SJCRH30 (cell line): ENCODE measurements at regions not wholly inside any gene's neighbourhood (a gene's known extent, or its start where the extent isn't known, plus 50 kb on each side); places are given as distances from the start of the nearest gene placed in this dataset.

Experiments
- DNase-seq, 2 experiments: peaks; one replicate each; pipeline ENCODE4 v3.0.0-alpha.2; 2015 to 2020
- H3K27ac ChIP-seq: fragments of 250-450 bp; sonication (Bioruptor Pico); 2 replicates; pipeline ENCODE4 v1.5.1; 2020; ENCODE audit warnings: mild to moderate bottlenecking, moderate library complexity
- H3K27me3 ChIP-seq: fragments of 250-450 bp; sonication (Bioruptor Pico); 2 replicates; pipeline ENCODE4 v1.5.1; 2020; ENCODE audit warnings: mild to moderate bottlenecking, moderate library complexity
- H3K36me3 ChIP-seq: fragments of 250-450 bp; sonication (Bioruptor Pico); 2 replicates; pipeline ENCODE4 v1.5.1; 2020; ENCODE audit warnings: mild to moderate bottlenecking, moderate library complexity
- H3K4me1 ChIP-seq: fragments of 250-450 bp; sonication (Bioruptor Pico); 2 replicates; pipeline ENCODE4 v1.5.1; 2020; ENCODE audit warnings: mild to moderate bottlenecking, moderate library complexity
- H3K4me3 ChIP-seq: fragments of 250-450 bp; sonication (Bioruptor Pico); 2 replicates; pipeline ENCODE4 v1.5.1; 2020; ENCODE audit warnings: mild to moderate bottlenecking, moderate library complexity
- H3K9me3 ChIP-seq: fragments of 250-450 bp; sonication (Bioruptor Pico); replicated peaks from 2 replicates; pipeline ENCODE4 v1.5.1; 2020; ENCODE audit warnings: mild to moderate bottlenecking, moderate library complexity

DNA sequence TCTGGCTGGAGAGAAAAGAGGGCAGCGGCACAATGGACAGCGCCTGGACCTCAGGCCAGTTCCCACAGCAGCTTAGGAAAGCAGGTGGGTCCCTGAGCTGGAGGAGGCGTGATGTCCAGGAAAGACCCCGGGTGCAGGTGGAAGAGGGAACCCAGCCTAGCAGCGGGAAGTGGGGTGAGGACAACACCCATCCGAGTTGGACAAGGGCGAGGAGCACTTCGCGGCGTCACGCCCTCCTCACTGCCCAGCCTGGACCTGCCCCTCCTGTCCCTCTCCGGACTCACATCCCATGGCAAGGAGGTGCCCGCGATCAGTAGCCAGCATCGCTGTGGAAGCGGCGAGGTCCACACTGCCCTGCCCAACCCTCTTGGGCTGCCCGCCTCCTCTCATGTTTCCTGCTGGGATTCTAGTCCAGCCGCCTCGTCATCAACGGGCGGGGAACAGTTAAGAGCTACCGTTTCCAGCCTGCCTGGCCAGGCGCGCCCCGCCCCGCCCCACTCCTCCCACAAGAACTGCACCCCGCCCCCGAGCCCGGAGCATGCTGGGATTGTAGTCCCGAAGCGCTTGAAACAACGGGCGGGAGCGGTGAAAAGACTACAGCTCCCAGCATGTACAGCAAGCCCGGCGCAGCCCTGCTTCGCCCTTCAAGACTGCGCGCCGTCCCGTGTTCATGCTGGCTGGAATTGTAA lies 930.6 kb upstream of the ZNF722 start:
- H3K27ac ChIP-seq, result no peak overlapping the region
- no peak overlapping the region for H3K4me3 ChIP-seq
- H3K9me3 ChIP-seq, result no peaks in the 10 kb centered on the region
- H3K36me3 ChIP-seq, result no peaks in the 10 kb centered on the region
- no peaks in the 10 kb centered on the region for H3K4me1 ChIP-seq
- H3K27me3 ChIP-seq, result no peaks in the 10 kb centered on the region
- DNase-seq, result no peak

DNA sequence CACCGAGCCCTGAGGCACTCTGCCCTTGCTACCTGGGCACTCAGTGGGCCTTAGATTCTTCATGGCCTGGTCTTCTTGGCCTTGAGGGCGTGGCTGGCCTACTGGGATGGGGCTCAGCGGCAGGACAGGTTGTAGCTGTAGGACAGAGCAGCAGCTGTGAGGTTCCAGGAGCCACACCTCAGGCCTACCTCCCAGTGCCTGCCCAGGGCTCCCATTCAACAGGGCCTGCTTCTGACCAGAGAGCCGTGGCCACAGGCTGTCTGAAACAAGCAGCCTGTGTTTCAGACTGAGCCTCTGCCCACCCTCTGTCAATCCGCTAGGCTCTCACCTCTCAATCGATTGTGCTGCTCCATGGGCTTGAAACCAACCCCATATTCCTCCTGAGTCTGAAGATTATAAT lies 928.0 kb upstream of the ZNF722 start:
- no peaks in the 10 kb centered on the region for H3K27me3 ChIP-seq
- no peak overlapping the region for H3K27ac ChIP-seq
- DNase-seq, result no peak
- no peaks in the 10 kb centered on the region for H3K9me3 ChIP-seq
- no peaks in the 10 kb centered on the region for H3K4me1 ChIP-seq
- no peaks in the 10 kb centered on the region for H3K36me3 ChIP-seq
- H3K4me3 ChIP-seq, result no peak overlapping the region

DNA sequence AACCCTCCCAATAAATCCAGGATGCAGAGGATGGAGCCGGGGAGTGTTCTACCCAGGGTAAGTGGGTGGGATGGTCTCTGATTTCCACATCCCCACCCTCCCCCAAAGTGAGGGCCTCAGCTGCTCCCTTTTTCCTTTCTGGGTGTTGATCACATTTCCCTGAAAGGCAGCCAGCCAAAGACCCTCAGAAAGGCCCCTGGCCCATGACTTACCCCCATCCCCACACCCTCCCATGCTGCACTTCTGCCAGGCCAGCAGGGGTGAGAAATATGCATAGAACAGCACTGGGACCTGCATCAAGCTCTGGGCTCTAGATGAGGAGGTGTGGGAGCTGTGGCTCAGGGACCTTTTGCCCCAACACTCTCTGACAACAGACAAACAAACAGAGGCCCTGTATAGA lies 927.3 kb upstream of the ZNF722 start:
- no peak for DNase-seq
- H3K36me3 ChIP-seq, result no peaks in the 10 kb centered on the region
- no peaks in the 10 kb centered on the region for H3K27me3 ChIP-seq
- no peaks in the 10 kb centered on the region for H3K9me3 ChIP-seq
- no peak overlapping the region for H3K27ac ChIP-seq
- H3K4me3 ChIP-seq, result no peak overlapping the region
- H3K4me1 ChIP-seq, result no peaks in the 10 kb centered on the region

DNA sequence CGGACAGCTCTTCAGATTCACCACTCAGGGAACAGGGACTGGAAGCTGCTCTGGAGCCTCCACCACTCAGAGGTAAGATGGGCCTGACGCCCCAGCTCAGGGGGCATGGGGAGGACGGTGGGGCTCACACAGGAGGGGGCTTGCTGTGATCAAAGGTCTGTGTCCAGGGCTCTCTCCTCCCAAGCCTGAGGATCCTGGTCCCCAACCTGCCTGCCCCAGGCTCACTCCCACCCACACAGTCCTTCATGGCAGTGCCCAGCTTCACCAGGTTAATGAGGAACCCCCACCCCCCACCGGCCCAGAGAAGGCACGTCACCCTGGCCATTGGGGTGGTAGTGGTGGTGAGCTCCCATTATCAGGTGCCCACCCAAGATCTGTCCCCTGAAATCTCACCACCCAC lies 926.7 kb upstream of the ZNF722 start:
- Histone ChIP-seq H3K9me3 (no peaks in the 10 kb centered on the region), H3K4me1 (no peaks in the 10 kb centered on the region), H3K27ac (no peak overlapping the region), H3K27me3 (no peaks in the 10 kb centered on the region), H3K36me3 (no peaks in the 10 kb centered on the region), H3K4me3 (no peak overlapping the region)
- no peak for DNase-seq

DNA sequence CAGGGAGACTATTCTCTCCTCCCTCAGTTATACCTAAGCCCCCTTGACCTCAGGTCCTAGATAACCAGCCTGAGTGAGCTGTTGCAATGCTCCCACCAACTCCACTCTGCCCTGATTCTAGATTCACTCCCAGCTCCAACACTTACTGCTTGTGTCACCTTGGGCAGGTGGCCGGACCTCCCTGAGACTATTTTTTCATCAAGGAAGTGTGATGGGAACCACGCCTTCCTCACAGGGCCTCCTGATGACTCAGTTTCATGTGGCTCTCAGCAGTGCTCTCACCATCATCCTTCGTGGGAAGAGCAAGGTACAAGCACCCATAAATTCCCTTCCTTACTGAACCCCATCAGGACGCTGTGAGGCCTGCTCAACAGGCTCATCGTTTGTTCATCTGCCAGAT lies 925.8 kb upstream of the ZNF722 start:
- H3K27ac ChIP-seq, result no peak overlapping the region
- no peaks in the 10 kb centered on the region for H3K4me1 ChIP-seq
- no peaks in the 10 kb centered on the region for H3K36me3 ChIP-seq
- H3K27me3 ChIP-seq, result no peaks in the 10 kb centered on the region
- DNase-seq, result no peak
- no peaks in the 10 kb centered on the region for H3K9me3 ChIP-seq
- no peak overlapping the region for H3K4me3 ChIP-seq

DNA sequence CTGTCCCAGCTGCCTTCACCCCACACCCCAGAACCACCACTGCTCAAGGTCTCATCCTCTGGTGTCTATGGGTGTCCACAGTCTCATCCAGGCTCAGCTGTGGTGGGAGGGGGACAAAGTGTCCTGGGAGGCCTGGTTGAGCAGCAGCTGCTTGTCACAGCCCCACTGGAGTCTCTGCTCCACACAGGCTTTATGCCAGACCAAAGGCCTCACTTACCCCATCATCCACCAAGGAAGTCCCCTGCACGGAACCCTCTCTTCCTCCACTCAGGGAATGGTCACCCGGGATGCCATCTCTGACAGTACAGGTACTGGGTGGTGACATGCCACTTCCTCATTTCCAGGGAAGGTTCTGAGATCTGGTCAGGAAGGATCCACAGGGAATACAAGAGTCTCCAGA lies 925.4 kb upstream of the ZNF722 start:
- Histone ChIP-seq H3K9me3 (no peaks in the 10 kb centered on the region), H3K36me3 (no peaks in the 10 kb centered on the region), H3K27ac (no peak overlapping the region), H3K4me1 (no peaks in the 10 kb centered on the region), H3K4me3 (no peak overlapping the region), H3K27me3 (no peaks in the 10 kb centered on the region)
- DNase-seq, result no peak

DNA sequence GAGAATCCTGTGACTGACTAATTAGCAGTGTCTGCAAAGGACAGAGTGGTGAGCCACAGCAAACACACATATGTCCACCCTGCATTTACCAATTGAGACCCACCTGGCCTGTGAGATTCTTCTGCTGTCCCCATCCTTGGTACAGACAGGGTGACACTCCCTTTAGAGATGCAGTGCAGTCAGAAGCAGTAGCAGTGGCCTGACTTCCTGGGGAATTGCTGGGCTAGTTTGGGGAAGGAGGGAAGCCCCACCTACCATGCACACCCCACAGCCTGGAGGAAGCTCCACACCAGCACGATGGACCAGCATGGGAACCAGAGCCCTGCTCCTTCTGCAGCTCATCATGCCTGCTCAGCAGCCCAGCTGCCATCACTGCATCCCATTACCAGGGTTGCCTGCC lies 924.9 kb upstream of the ZNF722 start:
- no peaks in the 10 kb centered on the region for H3K27me3 ChIP-seq
- H3K9me3 ChIP-seq, result no peaks in the 10 kb centered on the region
- H3K4me1 ChIP-seq, result no peaks in the 10 kb centered on the region
- no peak overlapping the region for H3K27ac ChIP-seq
- no peak for DNase-seq
- no peak overlapping the region for H3K4me3 ChIP-seq
- no peaks in the 10 kb centered on the region for H3K36me3 ChIP-seq

DNA sequence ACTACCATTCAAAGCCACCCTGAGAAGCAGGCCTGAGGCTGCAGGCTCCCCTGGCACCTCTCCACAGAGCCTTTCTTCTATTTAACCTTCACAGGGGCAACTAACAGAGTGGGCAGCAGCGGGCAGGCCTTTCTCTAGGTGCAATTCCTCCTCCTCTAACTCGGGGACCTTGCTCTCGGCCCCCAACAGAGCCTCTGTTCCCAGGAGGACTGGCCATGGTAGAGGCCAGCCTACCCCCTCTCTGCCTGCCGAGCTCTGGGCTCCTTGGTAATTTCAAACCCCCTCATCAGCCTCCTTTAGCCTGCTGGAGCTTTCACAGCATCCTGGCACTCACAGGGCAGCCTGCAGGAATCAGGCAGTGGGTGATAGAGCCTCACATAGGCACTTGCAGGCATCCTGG lies 920.8 kb upstream of the ZNF722 start:
- Histone ChIP-seq H3K4me3 (no peak overlapping the region), H3K27me3 (no peaks in the 10 kb centered on the region), H3K9me3 (no peaks in the 10 kb centered on the region), H3K4me1 (no peaks in the 10 kb centered on the region), H3K27ac (no peak overlapping the region), H3K36me3 (no peaks in the 10 kb centered on the region)
- no peak for DNase-seq

DNA sequence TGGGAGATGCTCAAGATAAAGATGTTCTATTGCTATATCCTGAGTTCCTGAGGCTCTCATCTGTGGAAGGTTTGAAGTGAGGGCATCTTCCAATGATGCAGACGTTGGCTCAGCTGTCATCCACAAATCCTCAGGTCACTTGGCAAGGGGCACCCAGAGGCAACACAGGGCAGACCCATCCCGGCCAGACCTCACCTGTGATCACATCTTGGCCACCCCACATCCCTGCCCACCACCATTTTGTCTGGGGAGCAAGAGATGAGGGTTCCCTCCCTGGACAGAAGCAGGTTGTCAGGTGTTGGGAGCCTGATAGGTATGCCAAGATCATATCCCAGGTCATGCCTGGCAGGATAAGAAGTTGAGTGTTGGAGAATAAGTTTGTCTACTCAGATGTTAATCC lies 918.2 kb upstream of the ZNF722 start:
- no peaks in the 10 kb centered on the region for H3K4me1 ChIP-seq
- DNase-seq, result no peak
- no peaks in the 10 kb centered on the region for H3K9me3 ChIP-seq
- no peaks in the 10 kb centered on the region for H3K36me3 ChIP-seq
- H3K27ac ChIP-seq, result no peak overlapping the region
- H3K27me3 ChIP-seq, result no peaks in the 10 kb centered on the region
- no peak overlapping the region for H3K4me3 ChIP-seq

DNA sequence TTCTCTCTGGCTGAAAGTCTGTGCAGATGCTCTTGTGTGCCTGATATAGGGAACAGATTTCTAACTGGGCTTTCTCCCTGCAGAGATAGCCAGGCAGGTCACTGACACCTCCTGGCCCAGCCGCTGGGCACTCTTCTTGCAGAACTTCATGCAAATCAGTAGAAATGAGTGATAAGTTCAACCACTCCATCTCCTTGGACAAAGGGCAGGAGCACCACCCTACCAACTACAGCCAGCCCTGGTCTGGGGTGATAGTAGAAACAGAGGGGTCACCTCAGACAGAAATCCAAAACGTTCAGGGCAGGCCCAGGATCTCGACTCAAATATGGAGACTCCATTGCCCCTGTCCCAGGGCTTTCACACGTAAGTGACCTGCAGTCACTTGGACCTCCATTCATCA lies 917.8 kb upstream of the ZNF722 start:
- Histone ChIP-seq H3K4me1 (no peaks in the 10 kb centered on the region), H3K27me3 (no peaks in the 10 kb centered on the region), H3K36me3 (no peaks in the 10 kb centered on the region), H3K4me3 (no peak overlapping the region), H3K9me3 (no peaks in the 10 kb centered on the region), H3K27ac (no peak overlapping the region)
- DNase-seq, result no peak

DNA sequence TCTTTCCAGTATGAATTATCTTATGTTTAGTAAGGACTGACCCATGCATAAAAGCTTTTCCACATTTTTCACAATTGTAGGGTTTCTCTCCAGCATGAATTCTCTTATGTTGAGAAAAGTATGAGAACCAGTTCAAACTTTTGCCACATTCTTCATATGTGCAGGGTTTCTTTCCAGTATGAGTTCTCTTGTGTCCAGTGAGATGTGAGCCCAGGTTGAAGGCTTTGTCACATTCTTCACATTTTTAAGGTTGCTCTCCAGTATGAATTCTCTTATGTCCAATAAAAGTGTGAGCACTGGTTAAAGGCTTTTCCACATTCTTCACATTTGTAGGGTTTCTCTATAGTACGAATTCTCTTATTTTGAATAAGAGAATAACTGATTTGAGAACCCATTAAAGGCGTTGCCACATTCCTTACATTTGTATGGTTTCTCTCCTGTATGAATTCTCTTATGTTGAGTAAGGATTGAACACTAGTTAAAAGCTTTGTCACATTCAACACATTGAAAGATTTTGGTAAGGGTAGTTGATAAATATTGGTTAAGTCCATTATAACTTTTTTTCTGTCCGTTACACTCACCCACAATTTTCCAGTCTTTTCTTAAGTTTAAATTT lies 911.0 kb upstream of the ZNF722 start:
- no peak overlapping the region for H3K4me3 ChIP-seq
- H3K27me3 ChIP-seq, result no peaks in the 10 kb centered on the region
- H3K9me3 ChIP-seq, result peaks cover 15% of the 10 kb centered on the region
- no peaks in the 10 kb centered on the region for H3K36me3 ChIP-seq
- no peak overlapping the region for H3K27ac ChIP-seq
- no peak for DNase-seq
- no peaks in the 10 kb centered on the region for H3K4me1 ChIP-seq

DNA sequence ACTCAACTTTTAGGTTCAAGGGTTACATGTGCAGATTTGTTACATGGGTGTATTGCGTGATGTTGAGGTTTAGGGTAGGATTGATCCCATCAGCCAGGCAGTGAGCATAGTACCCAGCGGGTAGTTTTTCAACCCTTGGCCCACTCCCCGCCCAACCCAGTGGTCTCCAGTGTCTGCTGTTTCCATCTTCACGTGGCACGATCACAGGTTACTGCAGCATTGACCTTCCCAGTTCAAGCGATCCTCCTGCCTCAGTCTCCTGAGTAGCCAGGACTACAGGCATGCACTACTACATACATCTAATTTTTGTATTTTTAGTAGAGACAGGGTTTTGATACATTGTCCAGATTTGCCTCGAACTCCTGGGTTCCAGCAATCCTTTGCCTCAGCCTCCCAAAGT lies 905.7 kb upstream of the ZNF722 start:
- no peak for DNase-seq
- no peaks in the 10 kb centered on the region for H3K4me1 ChIP-seq
- peaks cover 11% of the 10 kb centered on the region for H3K9me3 ChIP-seq
- no peak overlapping the region for H3K27ac ChIP-seq
- H3K36me3 ChIP-seq, result no peaks in the 10 kb centered on the region
- H3K27me3 ChIP-seq, result no peaks in the 10 kb centered on the region
- no peak overlapping the region for H3K4me3 ChIP-seq

DNA sequence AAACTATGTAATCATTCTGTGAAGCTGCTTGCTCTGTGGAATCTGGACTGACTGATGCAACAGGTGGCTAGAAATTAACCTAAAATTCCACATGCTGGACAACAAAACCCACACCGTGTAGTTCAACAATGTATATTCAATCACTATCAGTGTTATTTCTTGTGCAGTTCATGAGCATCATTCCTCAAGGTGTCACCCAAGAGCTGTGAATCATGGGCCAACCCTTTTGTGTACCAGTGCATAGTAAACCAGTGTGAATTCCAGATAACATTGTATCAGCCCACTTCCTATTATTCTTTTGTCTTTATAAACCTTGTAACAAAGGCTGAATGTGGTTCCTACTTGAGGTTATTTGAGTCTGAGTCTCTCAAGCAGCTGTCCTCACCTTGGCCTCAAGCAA lies 905.2 kb upstream of the ZNF722 start:
- no peaks in the 10 kb centered on the region for H3K4me1 ChIP-seq
- peaks cover 6% of the 10 kb centered on the region for H3K9me3 ChIP-seq
- H3K4me3 ChIP-seq, result no peak overlapping the region
- peak in 1 of 2 experiments; percentile 11 for DNase-seq
- no peaks in the 10 kb centered on the region for H3K36me3 ChIP-seq
- no peaks in the 10 kb centered on the region for H3K27me3 ChIP-seq
- H3K27ac ChIP-seq, result no peak overlapping the region

DNA sequence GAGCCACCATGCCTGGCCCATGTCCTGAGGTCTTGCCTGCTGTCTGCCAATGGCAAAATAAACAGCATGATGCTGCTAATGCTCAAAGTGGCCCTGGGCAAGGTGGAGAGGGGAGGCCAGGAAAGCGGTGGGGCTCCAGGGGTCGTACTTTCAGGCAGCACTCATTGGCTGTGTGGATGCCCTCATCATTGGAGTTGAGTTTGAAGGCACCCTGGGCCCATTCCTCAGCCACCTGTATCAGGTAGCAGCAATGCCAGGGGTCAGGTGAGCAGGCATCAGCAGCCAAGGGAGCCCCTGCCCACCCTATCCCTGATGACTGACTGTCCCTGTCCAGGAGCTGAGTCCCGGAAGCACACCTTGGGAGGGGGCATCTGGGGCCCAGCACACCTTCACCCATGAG lies 902.5 kb upstream of the ZNF722 start:
- H3K27ac ChIP-seq, result no peak overlapping the region
- DNase-seq, result no peak
- no peak overlapping the region for H3K4me3 ChIP-seq
- H3K36me3 ChIP-seq, result no peaks in the 10 kb centered on the region
- H3K27me3 ChIP-seq, result no peaks in the 10 kb centered on the region
- no peaks in the 10 kb centered on the region for H3K4me1 ChIP-seq
- H3K9me3 ChIP-seq, result no peaks in the 10 kb centered on the region; the same call in 1 of the 2 replicates

DNA sequence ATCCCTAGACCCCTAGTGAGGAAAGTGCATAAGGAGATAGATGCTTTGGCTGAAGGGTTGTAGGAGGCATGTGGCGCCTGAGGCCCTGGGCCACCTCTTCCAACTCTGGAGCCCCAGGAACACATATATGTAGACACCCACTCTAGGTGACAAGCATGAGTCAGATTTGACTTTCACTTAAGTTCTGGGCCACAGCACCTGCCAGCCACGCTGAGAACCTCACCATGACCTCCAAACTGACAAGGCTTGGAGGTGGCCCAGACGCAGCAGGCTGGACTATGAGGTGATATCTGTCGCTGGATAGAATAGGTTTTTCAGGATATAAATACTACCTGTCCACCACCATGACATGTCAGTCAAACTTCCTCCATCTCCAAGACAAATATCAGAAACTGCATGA lies 894.0 kb upstream of the ZNF722 start:
- Histone ChIP-seq H3K4me1 (no peaks in the 10 kb centered on the region), H3K36me3 (no peaks in the 10 kb centered on the region), H3K4me3 (no peak overlapping the region), H3K27me3 (no peaks in the 10 kb centered on the region), H3K27ac (no peak overlapping the region), H3K9me3 (no peaks in the 10 kb centered on the region)
- DNase-seq, result no peak

DNA sequence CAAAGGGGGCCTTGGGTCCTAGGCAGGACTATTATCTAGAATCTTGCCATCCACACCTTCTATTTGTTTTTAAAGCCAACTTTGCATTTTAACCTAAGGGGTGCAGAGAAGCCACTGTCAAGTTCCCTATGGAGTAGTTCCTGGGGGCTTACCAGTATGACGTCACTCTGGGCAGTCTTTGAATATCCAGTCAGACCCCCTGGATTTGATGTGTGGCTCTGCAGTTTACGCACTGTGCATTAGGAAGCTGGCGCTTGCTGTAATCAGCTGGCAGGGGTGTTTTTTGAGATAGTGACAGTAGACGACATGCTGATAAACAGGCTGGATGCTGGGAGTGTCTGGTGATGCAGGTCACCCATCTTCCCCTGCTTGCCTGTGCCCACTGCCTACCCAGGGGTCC lies 892.7 kb upstream of the ZNF722 start:
- no peaks in the 10 kb centered on the region for H3K27me3 ChIP-seq
- no peak overlapping the region for H3K27ac ChIP-seq
- H3K4me1 ChIP-seq, result no peaks in the 10 kb centered on the region
- H3K36me3 ChIP-seq, result no peaks in the 10 kb centered on the region
- H3K4me3 ChIP-seq, result no peak overlapping the region
- DNase-seq, result no peak
- no peaks in the 10 kb centered on the region for H3K9me3 ChIP-seq
